HFF-Myc (cell line): ENCODE measurements at regions not wholly inside any gene's neighbourhood (a gene's known extent, or its start where the extent isn't known, plus 50 kb on each side); places are given as distances from the start of the nearest gene placed in this dataset.
"Not testable (repeated sequence)": the region's sequence is repeated elsewhere in the genome, so short reads cannot be mapped to it uniquely, and the experiment has no call there.

ENCODE experiments used
- DNase-seq: peaks from one replicate; pipeline ENCODE4 v3.0.0-alpha.2; 2011; ENCODE audit warnings: low read depth; ENCODE audit errors: extremely low read depth
- H3K4me3 ChIP-seq: replicated peaks from 2 replicates; pipeline ENCODE4 v1.5.1; 2011; ENCODE audit warnings: low read depth, mild to moderate bottlenecking, control low read depth, low read length
- TF ChIP-seq, protein P1 (sequence below): IDR thresholded peaks from 2 replicates; pipeline ENCODE4 v1.5.1; 2012; ENCODE audit warnings: mild to moderate bottlenecking, low read depth, low read length, control low read depth; ENCODE audit errors: missing control alignments

DNA sequence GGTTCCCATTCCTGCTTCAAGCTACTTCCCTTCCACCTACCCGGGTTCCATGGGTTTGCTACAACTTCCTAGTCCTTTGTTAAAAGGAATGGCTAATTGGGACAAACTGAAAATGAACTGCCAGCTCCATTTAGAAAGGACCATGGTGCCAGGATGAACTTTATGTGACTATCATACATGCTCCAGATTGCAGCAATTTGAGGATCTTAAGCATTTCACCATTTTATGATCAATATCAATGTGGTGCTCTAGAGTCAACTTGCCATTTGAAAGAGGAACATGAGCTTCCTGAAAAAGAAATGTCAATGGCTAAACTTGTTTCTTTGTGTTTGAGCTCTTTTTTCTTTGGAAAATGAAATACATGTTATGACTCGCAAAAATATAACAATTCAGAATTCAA, 92.7 kb upstream of the IL15 start:
- DNase-seq, result no peak
- H3K4me3 ChIP-seq, result no peak overlapping the region
- TF ChIP-seq, protein P1, sequence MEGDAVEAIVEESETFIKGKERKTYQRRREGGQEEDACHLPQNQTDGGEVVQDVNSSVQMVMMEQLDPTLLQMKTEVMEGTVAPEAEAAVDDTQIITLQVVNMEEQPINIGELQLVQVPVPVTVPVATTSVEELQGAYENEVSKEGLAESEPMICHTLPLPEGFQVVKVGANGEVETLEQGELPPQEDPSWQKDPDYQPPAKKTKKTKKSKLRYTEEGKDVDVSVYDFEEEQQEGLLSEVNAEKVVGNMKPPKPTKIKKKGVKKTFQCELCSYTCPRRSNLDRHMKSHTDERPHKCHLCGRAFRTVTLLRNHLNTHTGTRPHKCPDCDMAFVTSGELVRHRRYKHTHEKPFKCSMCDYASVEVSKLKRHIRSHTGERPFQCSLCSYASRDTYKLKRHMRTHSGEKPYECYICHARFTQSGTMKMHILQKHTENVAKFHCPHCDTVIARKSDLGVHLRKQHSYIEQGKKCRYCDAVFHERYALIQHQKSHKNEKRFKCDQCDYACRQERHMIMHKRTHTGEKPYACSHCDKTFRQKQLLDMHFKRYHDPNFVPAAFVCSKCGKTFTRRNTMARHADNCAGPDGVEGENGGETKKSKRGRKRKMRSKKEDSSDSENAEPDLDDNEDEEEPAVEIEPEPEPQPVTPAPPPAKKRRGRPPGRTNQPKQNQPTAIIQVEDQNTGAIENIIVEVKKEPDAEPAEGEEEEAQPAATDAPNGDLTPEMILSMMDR, result no peak

- TF ChIP-seq, protein P1, result no peak
- DNase-seq, result no peak
- no peak overlapping the region for H3K4me3 ChIP-seq
Observed at GRCh38 chr4:141548791-141549190, 87.6 kb upstream of the IL15 start.

GRCh38 chr4:141560056-141560455, 76.3 kb upstream of the IL15 start:
- TF ChIP-seq, protein P1, result no peak
- H3K4me3 ChIP-seq, result no peak overlapping the region
- no peak for DNase-seq

- TF ChIP-seq, protein P1, result no peak
- DNase-seq, result no peak
- H3K4me3 ChIP-seq, result no peak overlapping the region
Observed at GRCh38 chr4:141562649-141563048, 73.7 kb upstream of the IL15 start.

GRCh38 chr4:141563723-141564122, 72.7 kb upstream of the IL15 start:
- no peak for DNase-seq
- no peak overlapping the region for H3K4me3 ChIP-seq
- TF ChIP-seq, protein P1, result no peak

DNA sequence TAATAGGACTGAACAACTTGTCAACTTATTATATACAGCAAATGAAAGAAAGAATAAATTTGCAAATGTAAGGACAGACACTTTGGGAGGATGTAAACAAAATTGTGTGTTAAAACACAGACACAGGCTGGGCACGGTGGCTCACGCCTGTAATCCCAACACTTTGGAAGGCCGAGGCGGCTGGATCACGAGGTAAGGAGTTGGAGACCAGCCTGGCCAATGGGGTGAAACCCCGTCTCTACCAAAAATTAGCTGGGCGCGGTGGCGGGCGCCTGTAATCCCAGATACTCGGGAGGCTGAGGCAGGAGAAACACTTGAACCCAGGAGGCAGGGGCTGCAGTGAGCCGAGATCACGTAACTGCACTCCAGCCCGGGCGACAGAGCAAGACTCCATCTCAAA, 71.4 kb upstream of the IL15 start:
- not testable (repeated sequence) for H3K4me3 ChIP-seq, DNase-seq

GRCh38 chr4:141565379-141566089, 70.8 kb upstream of the IL15 start:
- TF ChIP-seq, protein P1, result no peak
- no peak for DNase-seq
- no peak overlapping the region for H3K4me3 ChIP-seq
